NB4 (cell line): ENCODE measurements at regions not wholly inside any gene's neighbourhood (a gene's known extent, or its start where the extent isn't known, plus 50 kb on each side); places are given as distances from the start of the nearest gene placed in this dataset.

Experiments
- DNase-seq: peaks from one replicate; pipeline ENCODE4 v3.0.0; 2010; ENCODE audit warnings: low read depth
- H3K4me3 ChIP-seq: one replicate; pipeline ENCODE4 v1.5.1; 2011; ENCODE audit warnings: mild to moderate bottlenecking, low read depth, low read length, moderate library complexity
- CTCF ChIP-seq: IDR thresholded peaks from one replicate; pipeline ENCODE4 v1.5.1; 2012; ENCODE audit warnings: low read depth, low read length
- MAX ChIP-seq: IDR thresholded peaks from 2 replicates; pipeline ENCODE4 v1.6.1; 2011; ENCODE audit warnings: low read depth, low read length
- MYC ChIP-seq: IDR thresholded peaks from 2 replicates; pipeline ENCODE4 v1.6.1; 2011; ENCODE audit warnings: low read depth, low read length
- POLR2A ChIP-seq: IDR thresholded peaks from 2 replicates; pipeline ENCODE4 v1.6.1; 2011; ENCODE audit warnings: mild to moderate bottlenecking; ENCODE audit not compliant: insufficient read length; ENCODE audit errors: extremely low read depth

- no peak for TF ChIP-seq MYC
- TF ChIP-seq POLR2A, result no peak
- TF ChIP-seq CTCF, result no peak
- no peak for TF ChIP-seq MAX
- no peak for DNase-seq
Observed at GRCh38 chr11:23012930-23013329, 152.7 kb upstream of the CCDC179 start.

GRCh38 chr11:23013509-23013908 is 153.2 kb upstream of the CCDC179 start:
- no peak overlapping the region for H3K4me3 ChIP-seq
- TF ChIP-seq MAX, result no peak
- TF ChIP-seq MYC, result no peak
- TF ChIP-seq POLR2A, result no peak
- TF ChIP-seq CTCF, result no peak
- DNase-seq, result no peak

More at GRCh38 chr11:23012930-23013329, 152.7 kb upstream of the CCDC179 start:
- no peak overlapping the region for H3K4me3 ChIP-seq

- H3K4me3 ChIP-seq, result no peak overlapping the region
- TF ChIP-seq MYC (no peak), CTCF (peak; percentile 38), POLR2A (no peak)
- peak; percentile 19 for DNase-seq
Observed at GRCh38 chr11:23021287-23021863, 161.1 kb upstream of the CCDC179 start.

GRCh38 chr11:23022854-23023253 is 162.6 kb upstream of the CCDC179 start:
- no peak for DNase-seq
- no peak overlapping the region for H3K4me3 ChIP-seq
- TF ChIP-seq MYC (no peak), CTCF (no peak), POLR2A (no peak), MAX (no peak)

- DNase-seq, result no peak
Observed at GRCh38 chr11:23023319-23023718, 163.0 kb upstream of the CCDC179 start.

More at GRCh38 chr11:23023319-23023718, 163.0 kb upstream of the CCDC179 start:
- no peak overlapping the region for H3K4me3 ChIP-seq
- no peak for TF ChIP-seq CTCF
- no peak for TF ChIP-seq POLR2A
- TF ChIP-seq MAX, result no peak
- no peak for TF ChIP-seq MYC
